Caco-2 (cell line): ENCODE measurements at regions not wholly inside any gene's neighbourhood (a gene's known extent, or its start where the extent isn't known, plus 50 kb on each side); places are given as distances from the start of the nearest gene placed in this dataset.

Experiments
- BruUV-seq: library from RNA; stranded (reverse); fragments of 400-500 nt; replicated peaks from 2 replicates; lab custom pipeline; 2021; lab: Mats Ljungman, UMichigan
- CTCF ChIA-PET: fragments of 300-600 bp; sonication (Branson Sonifier 250); formaldehyde crosslinking; loops from one replicate; lab custom pipeline; 2022; ENCODE audit warnings: antibody characterized with exemption; lab: Charles Lee
- POLR2A ChIA-PET: fragments of 300-600 bp; sonication (Branson Sonifier 250); formaldehyde crosslinking; loops from one replicate; lab custom pipeline; 2022; ENCODE audit warnings: antibody characterized with exemption; lab: Charles Lee
- DNase-seq, 2 experiments: peaks; one replicate each; pipeline versions ENCODE4 v3.0.0 to v3.0.0-alpha.2; 2020 to 2022
- H3K27me3 ChIP-seq: replicated peaks from 2 replicates; pipeline ENCODE4 v1.6.0; 2011; ENCODE audit warnings: low read length; ENCODE audit not compliant: control insufficient read depth, insufficient read depth
- H3K36me3 ChIP-seq: 2 replicates; pipeline ENCODE4 v1.5.1; 2011; ENCODE audit warnings: low read length; ENCODE audit not compliant: control insufficient read depth, insufficient read depth
- H3K4me1 ChIP-seq: fragments of 250-450 bp; sonication (Bioruptor Pico); 2 replicates; pipeline ENCODE4 v1.5.1; 2020; ENCODE audit warnings: mild to moderate bottlenecking
- H3K4me3 ChIP-seq: 2 replicates; pipeline ENCODE4 v1.5.1; 2011; ENCODE audit warnings: low read depth, mild to moderate bottlenecking, control low read depth, low read length
- H3K9me3 ChIP-seq: fragments of 250-450 bp; sonication (Bioruptor Pico); 2 replicates; pipeline ENCODE4 v1.5.1; 2020; ENCODE audit warnings: mild to moderate bottlenecking, moderate library complexity
- H3K27ac Mint-ChIP-seq: one replicate; pipeline ENCODE4 v1.8.0; 2022; ENCODE audit warnings: mixed read lengths; ENCODE audit not compliant: unreplicated experiment
- H3K27me3 Mint-ChIP-seq: one replicate; pipeline ENCODE4 v1.8.0; 2022; ENCODE audit warnings: mixed read lengths; ENCODE audit not compliant: insufficient read depth, unreplicated experiment
- H3K36me3 Mint-ChIP-seq: one replicate; pipeline ENCODE4 v1.8.0; 2022; ENCODE audit warnings: mild to moderate bottlenecking, mixed read lengths; ENCODE audit not compliant: insufficient read depth, unreplicated experiment
- H3K4me1 Mint-ChIP-seq: one replicate; pipeline ENCODE4 v1.8.0; 2022; ENCODE audit warnings: low read depth, mixed read lengths; ENCODE audit not compliant: unreplicated experiment
- H3K4me3 Mint-ChIP-seq: one replicate; pipeline ENCODE4 v1.8.0; 2022; ENCODE audit warnings: mild to moderate bottlenecking, moderate library complexity, mixed read lengths; ENCODE audit not compliant: unreplicated experiment
- H3K9me3 Mint-ChIP-seq: one replicate; pipeline ENCODE4 v1.8.0; 2022; ENCODE audit warnings: mixed read lengths; ENCODE audit not compliant: unreplicated experiment
- intact Hi-C: fragments of 100-400 bp; cut with micrococcal nuclease; formaldehyde crosslinking; loops from one replicate; pipeline ENCODE4 v1.10.0; 2022; ENCODE audit not compliant: unreplicated experiment
- TF ChIP-seq, protein P1 (sequence below), 2 experiments: fragments of 200-600 bp in 1 of 2; IDR thresholded peaks; 1 replicate in 1 of 2; 2 replicates in 1 of 2; pipeline versions ENCODE4 v1.5.1 to v1.8.0; 2011 to 2022; ENCODE audit warnings: antibody characterized with exemption in 1 of 2, control low read depth in 1 of 2, inconsistent platforms in 1 of 2, low read depth in 1 of 2, low read length in 1 of 2, mild to moderate bottlenecking in 1 of 2, moderate library complexity in 1 of 2; ENCODE audit not compliant: insufficient read depth in 1 of 2, severe bottlenecking in 1 of 2, unreplicated experiment in 1 of 2

DNA sequence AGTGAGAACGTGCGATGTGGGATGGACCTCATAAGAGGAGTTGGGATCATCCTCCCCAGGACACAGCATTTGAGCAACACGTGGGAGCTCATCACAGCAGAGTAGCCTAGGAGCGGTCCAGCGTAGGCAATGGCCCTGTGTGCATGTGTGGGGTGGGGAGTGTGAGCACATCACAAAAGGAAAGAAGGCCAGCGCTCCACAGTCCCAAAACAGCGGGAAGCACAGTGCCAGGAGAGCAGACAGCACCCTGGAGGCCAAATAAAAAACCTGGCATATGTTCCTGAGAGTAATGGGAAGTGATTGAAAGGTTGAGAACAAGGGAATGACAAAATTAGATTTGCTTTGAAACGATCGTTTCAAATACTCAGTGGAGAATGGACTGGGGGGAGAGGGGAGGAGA, 226.0 kb downstream of the C7orf25 start:
- Mint-ChIP-seq H3K27ac (no peak overlapping the region), H3K4me3 (no peak overlapping the region), H3K9me3 (no peaks in the 10 kb centered on the region), H3K4me1 (no peaks in the 10 kb centered on the region), H3K36me3 (no peaks in the 10 kb centered on the region), H3K27me3 (peaks cover 20% of the 10 kb centered on the region)
- Histone ChIP-seq H3K4me1 (no peaks in the 10 kb centered on the region), H3K9me3 (no peaks in the 10 kb centered on the region), H3K4me3 (no peak overlapping the region), H3K36me3 (no peaks in the 10 kb centered on the region), H3K27me3 (no peaks in the 10 kb centered on the region)
- no TSS peak for BruUV-seq
- intact Hi-C loops = no loop called here
- TF ChIP-seq, protein P1, sequence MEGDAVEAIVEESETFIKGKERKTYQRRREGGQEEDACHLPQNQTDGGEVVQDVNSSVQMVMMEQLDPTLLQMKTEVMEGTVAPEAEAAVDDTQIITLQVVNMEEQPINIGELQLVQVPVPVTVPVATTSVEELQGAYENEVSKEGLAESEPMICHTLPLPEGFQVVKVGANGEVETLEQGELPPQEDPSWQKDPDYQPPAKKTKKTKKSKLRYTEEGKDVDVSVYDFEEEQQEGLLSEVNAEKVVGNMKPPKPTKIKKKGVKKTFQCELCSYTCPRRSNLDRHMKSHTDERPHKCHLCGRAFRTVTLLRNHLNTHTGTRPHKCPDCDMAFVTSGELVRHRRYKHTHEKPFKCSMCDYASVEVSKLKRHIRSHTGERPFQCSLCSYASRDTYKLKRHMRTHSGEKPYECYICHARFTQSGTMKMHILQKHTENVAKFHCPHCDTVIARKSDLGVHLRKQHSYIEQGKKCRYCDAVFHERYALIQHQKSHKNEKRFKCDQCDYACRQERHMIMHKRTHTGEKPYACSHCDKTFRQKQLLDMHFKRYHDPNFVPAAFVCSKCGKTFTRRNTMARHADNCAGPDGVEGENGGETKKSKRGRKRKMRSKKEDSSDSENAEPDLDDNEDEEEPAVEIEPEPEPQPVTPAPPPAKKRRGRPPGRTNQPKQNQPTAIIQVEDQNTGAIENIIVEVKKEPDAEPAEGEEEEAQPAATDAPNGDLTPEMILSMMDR (IDR thresholded peaks at IDR 0.05; ENCODE audit: insufficient read depth in 1 of 2, low read depth in 1 of 2, low read length in 1 of 2, severe bottlenecking in 1 of 2, unreplicated experiment in 1 of 2) = no peak
- POLR2A ChIA-PET = no interaction called here
- no peak for DNase-seq
- CTCF ChIA-PET = no interaction called here

DNA sequence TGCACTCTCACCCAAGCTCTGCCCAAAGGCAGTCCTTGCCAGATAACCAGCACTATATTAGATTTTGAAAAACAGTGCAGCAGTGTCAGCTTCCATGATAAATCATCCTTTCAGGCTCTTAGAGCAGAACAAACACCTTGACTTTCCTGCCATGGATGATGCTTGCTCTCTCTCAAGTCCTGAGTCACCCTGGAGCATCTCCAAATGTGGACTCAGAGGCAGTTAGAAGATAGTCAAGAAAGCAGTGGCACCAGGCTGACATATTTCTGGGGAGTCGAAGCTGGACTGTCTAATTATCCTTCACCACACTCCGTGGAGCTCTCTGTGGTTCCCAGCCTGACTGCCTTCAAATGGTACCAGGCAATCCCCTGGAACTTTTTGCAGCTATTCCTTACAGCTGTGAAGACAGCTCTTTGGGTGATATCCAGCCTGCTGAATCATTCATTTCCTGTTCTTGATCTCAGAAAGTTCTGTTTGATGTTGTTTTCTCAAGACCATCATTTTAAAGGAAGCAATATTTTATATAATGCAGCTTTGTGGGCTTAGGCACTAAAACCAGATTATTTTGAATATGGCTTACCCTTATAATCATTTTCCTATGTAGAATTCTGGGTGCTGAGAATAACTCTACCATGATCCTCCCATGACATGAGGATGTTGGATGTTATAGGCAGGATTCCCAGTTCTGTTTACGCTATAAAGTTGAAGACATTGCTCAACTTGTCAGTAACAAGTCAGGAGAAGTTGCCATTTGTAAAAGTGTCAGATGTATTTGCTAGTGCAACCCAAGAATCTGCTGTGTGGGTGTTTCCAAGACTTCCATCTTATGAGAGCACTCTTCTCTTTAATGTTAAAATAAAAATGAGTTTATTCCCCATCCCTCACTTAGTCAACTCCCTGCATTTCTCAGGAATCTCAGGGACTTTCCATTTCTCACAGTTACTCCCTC, 233.8 kb downstream of the C7orf25 start:
- POLR2A ChIA-PET = interaction anchor here (0.6 kb wide), 1 partner anchor 202 kb away, joined by 4 read pairs; no protein-coding TSS in a partner anchor
- no TSS peak for BruUV-seq
- TF ChIP-seq, protein P1 (IDR thresholded peaks at IDR 0.05; ENCODE audit: insufficient read depth in 1 of 2, low read depth in 1 of 2, low read length in 1 of 2, severe bottlenecking in 1 of 2, unreplicated experiment in 1 of 2) = no peak
- Mint-ChIP-seq H3K9me3 (no peaks in the 10 kb centered on the region), H3K27ac (no peak overlapping the region), H3K4me3 (no peak overlapping the region), H3K36me3 (no peaks in the 10 kb centered on the region), H3K4me1 (no peaks in the 10 kb centered on the region), H3K27me3 (peaks cover 12% of the 10 kb centered on the region)
- CTCF ChIA-PET = no interaction called here
- H3K9me3 ChIP-seq = no peaks in the 10 kb centered on the region
- H3K4me1 ChIP-seq = no peaks in the 10 kb centered on the region
- DNase-seq = no peak
- H3K4me3 ChIP-seq = no peak overlapping the region
- intact Hi-C loops = no loop called here
- H3K27me3 ChIP-seq = no peaks in the 10 kb centered on the region
- no peaks in the 10 kb centered on the region for H3K36me3 ChIP-seq

DNA sequence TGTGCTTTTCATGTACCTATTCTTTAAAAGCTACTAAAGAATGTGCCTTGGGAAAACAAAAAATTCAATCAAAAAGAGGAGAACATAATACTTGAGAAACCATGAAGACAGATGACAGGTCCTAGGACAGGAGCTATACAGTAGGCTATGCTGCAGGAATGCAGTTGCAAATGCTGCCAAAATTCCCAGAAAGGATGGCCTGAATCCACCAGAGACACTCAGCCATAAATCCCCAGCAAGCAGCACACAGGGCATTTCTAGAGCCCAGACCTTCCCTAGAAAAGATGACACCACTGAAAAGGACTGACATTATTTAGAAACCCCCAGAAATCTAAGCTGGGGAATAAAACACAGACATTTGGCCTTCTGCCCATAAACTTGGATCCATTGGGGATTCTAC, 237.3 kb downstream of the C7orf25 start:
- no TSS peak for BruUV-seq
- POLR2A ChIA-PET = no interaction called here

More for the DNA sequence above, 237.3 kb downstream of the C7orf25 start:
- no peaks in the 10 kb centered on the region for H3K9me3 ChIP-seq
- CTCF ChIA-PET = no interaction called here
- H3K4me3 ChIP-seq = no peak overlapping the region
- Mint-ChIP-seq H3K4me1 (no peaks in the 10 kb centered on the region), H3K36me3 (no peaks in the 10 kb centered on the region), H3K27ac (no peak overlapping the region), H3K27me3 (peaks cover 7% of the 10 kb centered on the region), H3K4me3 (no peak overlapping the region), H3K9me3 (no peaks in the 10 kb centered on the region)
- TF ChIP-seq, protein P1 (IDR thresholded peaks at IDR 0.05; ENCODE audit: insufficient read depth in 1 of 2, low read depth in 1 of 2, low read length in 1 of 2, severe bottlenecking in 1 of 2, unreplicated experiment in 1 of 2) = no peak
- intact Hi-C loops = no loop called here
- H3K4me1 ChIP-seq = no peaks in the 10 kb centered on the region
- H3K27me3 ChIP-seq = no peaks in the 10 kb centered on the region
- DNase-seq = no peak
- no peaks in the 10 kb centered on the region for H3K36me3 ChIP-seq
